GM20000 (cell line): ENCODE measurements at regions not wholly inside any gene's neighbourhood (a gene's known extent, or its start where the extent isn't known, plus 50 kb on each side); places are given as distances from the start of the nearest gene placed in this dataset.

Experiments
- DNase-seq: peaks from one replicate; pipeline ENCODE4 v3.0.0; 2012; ENCODE audit warnings: low spot score
- TF ChIP-seq, protein P1 (sequence below): IDR thresholded peaks from 2 replicates; pipeline ENCODE4 v1.5.1; 2012; ENCODE audit warnings: mild to moderate bottlenecking, control low read depth; ENCODE audit errors: extremely low read depth, missing control alignments

DNA sequence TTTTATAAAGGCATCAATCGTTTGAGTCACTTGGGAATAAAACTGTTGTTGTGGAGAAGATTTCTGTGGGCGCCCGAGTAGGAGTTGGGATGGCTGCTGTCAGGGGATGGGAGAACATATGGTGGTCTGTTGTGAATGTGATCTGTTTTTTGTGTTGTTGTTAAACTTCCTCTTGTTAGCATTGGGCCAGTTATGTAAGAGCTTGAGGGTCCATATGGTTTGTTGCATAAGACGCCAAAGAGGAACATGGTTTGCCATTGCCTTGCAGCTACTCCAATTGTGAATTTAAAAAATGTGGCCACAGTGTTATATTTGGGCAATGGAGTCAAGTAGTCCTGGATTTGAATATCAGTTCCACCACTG is 136.1 kb upstream of the JUN start:
- TF ChIP-seq, protein P1, sequence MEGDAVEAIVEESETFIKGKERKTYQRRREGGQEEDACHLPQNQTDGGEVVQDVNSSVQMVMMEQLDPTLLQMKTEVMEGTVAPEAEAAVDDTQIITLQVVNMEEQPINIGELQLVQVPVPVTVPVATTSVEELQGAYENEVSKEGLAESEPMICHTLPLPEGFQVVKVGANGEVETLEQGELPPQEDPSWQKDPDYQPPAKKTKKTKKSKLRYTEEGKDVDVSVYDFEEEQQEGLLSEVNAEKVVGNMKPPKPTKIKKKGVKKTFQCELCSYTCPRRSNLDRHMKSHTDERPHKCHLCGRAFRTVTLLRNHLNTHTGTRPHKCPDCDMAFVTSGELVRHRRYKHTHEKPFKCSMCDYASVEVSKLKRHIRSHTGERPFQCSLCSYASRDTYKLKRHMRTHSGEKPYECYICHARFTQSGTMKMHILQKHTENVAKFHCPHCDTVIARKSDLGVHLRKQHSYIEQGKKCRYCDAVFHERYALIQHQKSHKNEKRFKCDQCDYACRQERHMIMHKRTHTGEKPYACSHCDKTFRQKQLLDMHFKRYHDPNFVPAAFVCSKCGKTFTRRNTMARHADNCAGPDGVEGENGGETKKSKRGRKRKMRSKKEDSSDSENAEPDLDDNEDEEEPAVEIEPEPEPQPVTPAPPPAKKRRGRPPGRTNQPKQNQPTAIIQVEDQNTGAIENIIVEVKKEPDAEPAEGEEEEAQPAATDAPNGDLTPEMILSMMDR: no peak
- DNase-seq: no peak

DNA sequence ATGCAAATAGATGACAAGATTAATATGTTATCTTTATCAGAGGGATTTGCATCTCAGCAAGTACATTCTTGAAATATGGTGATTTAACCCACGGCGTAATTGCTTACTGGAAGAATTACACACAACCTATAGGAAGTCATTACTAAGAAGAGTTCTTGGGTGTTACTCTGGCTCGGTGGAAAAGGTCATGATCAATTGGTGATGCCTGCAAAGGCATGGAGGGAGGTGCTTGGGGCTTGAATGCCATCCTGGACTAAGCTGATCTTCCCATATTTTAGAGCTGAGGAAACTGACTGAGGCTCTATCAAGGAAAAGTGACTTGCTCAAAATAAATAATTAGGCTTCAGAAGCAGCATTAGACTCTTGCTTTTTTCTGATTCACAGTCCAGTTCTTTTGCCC is 137.5 kb upstream of the JUN start:
- TF ChIP-seq, protein P1: no peak
- DNase-seq: no peak

DNA sequence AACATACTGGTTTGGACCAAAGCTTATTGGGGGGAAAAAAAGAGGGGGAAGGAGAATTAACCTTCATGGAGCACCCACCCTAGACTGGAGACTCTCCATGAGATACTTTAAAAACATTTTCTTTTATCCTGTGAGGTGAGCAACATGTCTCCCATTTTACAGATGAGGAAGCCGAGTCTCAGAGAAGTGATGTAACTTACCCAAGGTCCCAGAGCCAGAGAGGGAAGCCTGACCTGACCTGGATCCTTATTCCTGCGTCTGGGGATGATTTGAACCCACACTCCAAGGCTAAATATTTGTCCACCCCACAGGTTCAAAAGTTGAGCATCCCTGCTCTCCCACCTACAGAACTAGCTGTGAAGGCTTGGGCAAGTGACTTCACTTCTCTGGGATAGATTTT is 137.9 kb upstream of the JUN start:
- TF ChIP-seq, protein P1: no peak
- DNase-seq: no peak

DNA sequence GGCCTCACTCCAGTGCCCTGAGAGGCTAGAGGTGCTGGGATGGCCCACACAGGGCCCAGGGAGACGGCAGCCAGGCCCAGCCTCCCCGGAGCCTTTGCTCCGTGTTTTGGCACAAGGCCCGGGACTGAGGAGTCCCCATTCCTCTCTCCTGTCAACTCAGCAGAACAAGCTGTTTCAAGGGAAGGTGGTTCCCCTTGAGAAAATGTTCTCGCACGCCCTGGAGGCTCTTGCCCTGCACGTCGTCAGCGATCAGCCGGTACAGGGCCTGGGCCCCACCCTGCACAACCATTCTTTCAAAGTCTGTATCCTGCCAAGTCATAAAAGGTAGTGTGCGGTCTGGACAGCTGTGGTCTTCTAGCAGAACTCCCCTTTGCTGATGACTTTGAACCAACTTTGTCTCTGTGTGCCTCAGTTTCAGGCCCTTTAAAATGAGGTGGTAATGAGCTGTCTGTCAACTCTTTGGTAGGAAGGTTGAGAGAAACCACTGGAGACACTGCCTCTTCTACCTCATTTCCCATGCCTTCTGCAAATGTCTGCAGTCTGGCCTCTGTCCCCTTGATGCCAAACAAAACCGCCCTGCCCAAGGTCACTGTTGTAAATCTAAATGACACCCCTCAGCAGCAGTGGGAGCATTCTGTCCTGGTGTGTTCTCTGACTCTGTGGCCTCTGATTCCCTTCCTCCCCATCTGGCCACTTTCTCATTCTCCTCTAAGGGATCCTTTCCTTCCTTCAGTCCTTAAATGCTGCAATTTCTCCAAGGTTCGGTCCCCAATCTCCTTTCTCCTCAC is 138.6 kb upstream of the JUN start:
- TF ChIP-seq, protein P1: no peak
- peak; percentile 34 for DNase-seq

DNA sequence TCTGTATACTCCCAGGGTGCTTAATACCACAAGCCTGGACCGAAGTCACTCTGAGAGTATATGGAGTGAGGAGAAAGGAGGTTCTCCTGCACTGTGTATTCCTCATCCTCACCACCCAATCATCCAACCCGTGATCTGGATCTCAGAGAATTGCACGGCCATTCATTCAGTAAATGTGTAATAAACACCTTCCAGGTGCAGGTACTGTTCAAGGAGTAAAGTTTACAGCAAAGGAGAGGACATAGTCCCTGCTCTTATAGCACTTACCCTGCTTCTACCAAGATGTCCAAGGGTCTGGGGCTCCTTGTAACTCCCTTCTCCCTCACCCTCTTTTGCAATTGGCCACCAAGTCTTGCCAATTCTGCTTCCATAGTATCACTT is 139.2 kb upstream of the JUN start:
- no peak for DNase-seq

DNA sequence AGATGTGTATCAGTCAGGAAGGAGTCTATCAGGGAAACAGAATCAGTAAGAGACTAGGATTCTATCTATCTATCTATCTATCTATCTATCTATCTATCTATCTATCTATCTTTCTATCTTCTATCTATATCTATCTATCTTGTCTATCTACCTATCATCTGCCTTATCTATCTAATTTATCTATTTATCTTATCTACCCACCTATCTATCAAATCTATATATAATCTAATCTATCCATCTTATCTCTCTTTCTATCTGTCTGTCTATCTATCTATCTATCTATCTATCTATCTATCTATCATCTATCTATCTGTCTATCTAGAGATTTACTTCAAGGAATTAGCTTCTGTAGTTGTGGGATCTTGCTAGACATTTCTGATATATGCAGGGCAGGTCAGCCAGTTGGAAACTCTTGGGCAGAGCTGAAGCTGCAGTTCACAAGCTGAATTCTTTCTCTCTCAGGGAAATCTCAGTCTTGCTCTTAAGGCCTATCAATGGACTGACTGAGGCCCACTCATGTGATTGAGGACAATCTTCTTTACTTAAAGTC is 140.2 kb upstream of the JUN start:
- DNase-seq: no peak

More for the DNA sequence above, 139.2 kb upstream of the JUN start:
- TF ChIP-seq, protein P1: no peak

DNA sequence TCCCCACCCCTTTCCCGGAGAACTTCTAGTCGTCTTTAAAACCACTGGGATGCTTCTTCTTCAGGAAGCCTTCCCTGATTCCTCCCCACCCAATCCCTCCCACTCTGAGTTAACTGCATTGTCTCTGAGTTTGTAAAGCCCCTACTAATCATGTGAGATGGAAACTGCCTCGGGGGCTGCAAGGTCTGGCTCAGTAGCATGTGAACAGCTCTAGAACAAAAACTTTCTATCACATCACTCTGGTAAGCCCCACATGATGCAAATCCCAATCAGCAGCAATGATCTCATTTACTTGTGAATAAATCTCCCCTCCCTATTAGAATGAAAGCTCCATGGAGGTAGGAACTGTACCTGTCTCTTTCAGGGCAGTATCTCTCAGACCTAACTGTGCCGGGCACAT is 141.0 kb upstream of the JUN start:
- DNase-seq: no peak
- TF ChIP-seq, protein P1: no peak

More for the DNA sequence above, 140.2 kb upstream of the JUN start:
- TF ChIP-seq, protein P1: no peak
